NT2/D1 (cell line): ENCODE measurements at regions not wholly inside any gene's neighbourhood (a gene's known extent, or its start where the extent isn't known, plus 50 kb on each side); places are given as distances from the start of the nearest gene placed in this dataset.

ENCODE experiments used
- DNase-seq: peaks from one replicate; pipeline ENCODE4 v3.0.0-alpha.2; 2011; ENCODE audit warnings: low read depth, low spot score
- H3K27me3 ChIP-seq: 2 replicates; pipeline ENCODE4 v1.6.0; 2011; ENCODE audit warnings: mild to moderate bottlenecking; ENCODE audit not compliant: insufficient read length, insufficient read depth
- H3K36me3 ChIP-seq: 2 replicates; pipeline ENCODE4 v1.6.1; 2011; ENCODE audit warnings: mild to moderate bottlenecking, low read length, mixed read lengths; ENCODE audit not compliant: insufficient read depth, insufficient read length
- H3K4me1 ChIP-seq: 2 replicates; pipeline ENCODE4 v1.5.1; 2011; ENCODE audit not compliant: insufficient read depth, insufficient read length
- H3K4me3 ChIP-seq: 2 replicates; pipeline ENCODE4 v1.5.1; 2011; ENCODE audit warnings: low read depth; ENCODE audit not compliant: insufficient read length
- H3K9ac ChIP-seq: 2 replicates; pipeline ENCODE4 v1.6.0; 2011; ENCODE audit warnings: low read depth; ENCODE audit not compliant: insufficient read length
- H3K9me3 ChIP-seq: 2 replicates; pipeline ENCODE4 v1.5.1; 2011; ENCODE audit warnings: mild to moderate bottlenecking, low read length; ENCODE audit not compliant: insufficient read depth
- SUZ12 ChIP-seq: IDR thresholded peaks from 2 replicates; pipeline ENCODE4 v1.6.1; 2011; ENCODE audit not compliant: insufficient read length, insufficient read depth; ENCODE audit errors: extremely low read depth
- YY1 ChIP-seq: IDR thresholded peaks from 2 replicates; pipeline ENCODE4 v1.6.1; 2011; ENCODE audit not compliant: insufficient read length, insufficient read depth
- ZNF274 ChIP-seq: IDR thresholded peaks from 2 replicates; pipeline ENCODE4 v1.6.1; 2011; ENCODE audit warnings: mild to moderate bottlenecking, low read depth, low read length

GRCh38 chrX:34848281-34848680 is 94.3 kb upstream of the FAM47B start:
- TF ChIP-seq SUZ12 (no peak), ZNF274 (no peak), YY1 (no peak)
- no peak for DNase-seq
- Histone ChIP-seq H3K36me3 (no peaks in the 10 kb centered on the region), H3K4me3 (no peak overlapping the region), H3K9me3 (no peaks in the 10 kb centered on the region), H3K27me3 (no peaks in the 10 kb centered on the region), H3K4me1 (no peaks in the 10 kb centered on the region), H3K9ac (no peak overlapping the region)

- H3K4me1 ChIP-seq = no peaks in the 10 kb centered on the region
- no peaks in the 10 kb centered on the region for H3K27me3 ChIP-seq
- TF ChIP-seq YY1 = no peak
- no peak for TF ChIP-seq SUZ12
- no peak for TF ChIP-seq ZNF274
- H3K9me3 ChIP-seq = no peaks in the 10 kb centered on the region
- H3K36me3 ChIP-seq = no peaks in the 10 kb centered on the region
- DNase-seq = no peak
- no peak overlapping the region for H3K4me3 ChIP-seq
- H3K9ac ChIP-seq = no peak overlapping the region
Measured at GRCh38 chrX:34849371-34849770, 93.2 kb upstream of the FAM47B start.

- H3K9ac ChIP-seq = no peak overlapping the region
- no peaks in the 10 kb centered on the region for H3K4me1 ChIP-seq
- H3K27me3 ChIP-seq = no peaks in the 10 kb centered on the region
- no peaks in the 10 kb centered on the region for H3K9me3 ChIP-seq
- no peaks in the 10 kb centered on the region for H3K36me3 ChIP-seq
- TF ChIP-seq SUZ12 = no peak
- TF ChIP-seq YY1 = no peak
- TF ChIP-seq ZNF274 = no peak
- no peak overlapping the region for H3K4me3 ChIP-seq
- DNase-seq = no peak
Measured at GRCh38 chrX:34859191-34859590, 83.4 kb upstream of the FAM47B start.

- H3K9ac ChIP-seq = no peak overlapping the region
- no peaks in the 10 kb centered on the region for H3K36me3 ChIP-seq
- no peaks in the 10 kb centered on the region for H3K27me3 ChIP-seq
- no peak for DNase-seq
- TF ChIP-seq ZNF274 (no peak), SUZ12 (no peak), YY1 (no peak)
- no peaks in the 10 kb centered on the region for H3K4me1 ChIP-seq
- H3K4me3 ChIP-seq = no peak overlapping the region
- no peaks in the 10 kb centered on the region for H3K9me3 ChIP-seq
Measured at GRCh38 chrX:34863906-34864305, 78.7 kb upstream of the FAM47B start.

GRCh38 chrX:34866646-34867045 is 76.0 kb upstream of the FAM47B start:
- no peaks in the 10 kb centered on the region for H3K9me3 ChIP-seq
- no peaks in the 10 kb centered on the region for H3K36me3 ChIP-seq
- TF ChIP-seq SUZ12 = no peak
- no peak for TF ChIP-seq ZNF274
- no peak for TF ChIP-seq YY1
- DNase-seq = no peak
- H3K9ac ChIP-seq = no peak overlapping the region
- H3K27me3 ChIP-seq = no peaks in the 10 kb centered on the region
- H3K4me1 ChIP-seq = no peaks in the 10 kb centered on the region
- H3K4me3 ChIP-seq = no peak overlapping the region

GRCh38 chrX:34868633-34869032 is 74.0 kb upstream of the FAM47B start:
- no peaks in the 10 kb centered on the region for H3K4me1 ChIP-seq
- no peaks in the 10 kb centered on the region for H3K36me3 ChIP-seq
- no peak for TF ChIP-seq ZNF274
- TF ChIP-seq YY1 = no peak
- TF ChIP-seq SUZ12 = no peak
- no peak overlapping the region for H3K4me3 ChIP-seq
- DNase-seq = no peak
- H3K9me3 ChIP-seq = no peaks in the 10 kb centered on the region
- H3K9ac ChIP-seq = no peak overlapping the region
- no peaks in the 10 kb centered on the region for H3K27me3 ChIP-seq

GRCh38 chrX:34873500-34874225 is 68.9 kb upstream of the FAM47B start:
- Histone ChIP-seq H3K4me3 (no peak overlapping the region), H3K9me3 (no peaks in the 10 kb centered on the region), H3K4me1 (no peaks in the 10 kb centered on the region), H3K9ac (no peak overlapping the region), H3K27me3 (no peaks in the 10 kb centered on the region), H3K36me3 (no peaks in the 10 kb centered on the region)
- TF ChIP-seq ZNF274 = no peak
- no peak for TF ChIP-seq SUZ12
- TF ChIP-seq YY1 = no peak
- no peak for DNase-seq
